Adrenal gland (tissue), 5 donors: ENCODE measurements at regions not wholly inside any gene's neighbourhood (a gene's known extent, or its start where the extent isn't known, plus 50 kb on each side); places are given as distances from the start of the nearest gene placed in this dataset.

Experiments used
- POLR2A ChIP-seq, 2 donors: fragments of 450-650 bp; IDR thresholded peaks; one replicate each; pipeline ENCODE4 v1.6.1; 2017; ENCODE audit warnings: antibody characterized with exemption in 2 of 2, mild to moderate bottlenecking in 2 of 2, moderate library complexity in 1 of 2
- TF ChIP-seq, protein P1 (sequence below), 6 experiments: fragments of 450-650 bp in 4 of 6; fragments of 200-600 bp in 2 of 6; sonication (generic) in 1 of 6; IDR thresholded peaks; 1 replicate in 5 of 6; 2 replicates in 1 of 6; pipeline versions ENCODE4 v1.5.1 to v1.8.0; 2016 to 2021; ENCODE audit warnings: antibody characterized with exemption in 6 of 6, mild to moderate bottlenecking in 2 of 6, moderate library complexity in 1 of 6
- donor health status: DM: no; HTN: no; CAD: no.

DNA sequence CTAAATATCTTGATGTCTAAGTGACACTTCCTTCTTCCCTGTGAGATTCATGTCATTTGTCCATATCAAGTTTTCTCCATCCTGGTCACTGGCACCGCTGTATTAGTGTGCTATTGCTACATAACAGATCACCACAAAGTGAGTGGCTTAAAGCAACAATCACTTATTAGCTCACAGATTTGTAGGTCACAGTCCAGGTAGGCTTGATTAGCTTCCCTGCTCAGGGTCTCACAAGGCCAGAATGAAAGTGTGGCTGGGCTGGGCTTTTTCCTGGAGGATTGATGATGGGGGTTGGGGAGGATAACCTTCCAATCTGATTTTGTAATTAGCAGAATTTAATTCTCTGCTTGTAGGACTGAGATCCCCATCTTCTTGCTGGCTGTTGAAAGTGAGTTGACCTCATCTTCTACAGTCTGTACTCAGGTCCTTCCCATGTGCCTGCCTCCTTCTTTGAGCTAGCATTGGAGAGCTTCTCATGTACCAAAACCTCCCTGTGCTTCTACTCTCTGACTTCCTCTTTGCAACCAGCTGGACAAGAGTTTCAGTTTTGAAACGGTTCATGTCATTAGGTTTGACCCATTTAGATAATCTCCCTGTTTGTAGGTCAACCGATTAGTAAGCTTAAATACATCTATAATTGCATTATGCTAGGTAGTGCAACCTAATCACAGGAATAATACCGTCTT lies 152.4 kb upstream of the MAN1A1 start:
- no peak for TF ChIP-seq POLR2A (IDR thresholded peaks at IDR 0.05)
- TF ChIP-seq, protein P1, sequence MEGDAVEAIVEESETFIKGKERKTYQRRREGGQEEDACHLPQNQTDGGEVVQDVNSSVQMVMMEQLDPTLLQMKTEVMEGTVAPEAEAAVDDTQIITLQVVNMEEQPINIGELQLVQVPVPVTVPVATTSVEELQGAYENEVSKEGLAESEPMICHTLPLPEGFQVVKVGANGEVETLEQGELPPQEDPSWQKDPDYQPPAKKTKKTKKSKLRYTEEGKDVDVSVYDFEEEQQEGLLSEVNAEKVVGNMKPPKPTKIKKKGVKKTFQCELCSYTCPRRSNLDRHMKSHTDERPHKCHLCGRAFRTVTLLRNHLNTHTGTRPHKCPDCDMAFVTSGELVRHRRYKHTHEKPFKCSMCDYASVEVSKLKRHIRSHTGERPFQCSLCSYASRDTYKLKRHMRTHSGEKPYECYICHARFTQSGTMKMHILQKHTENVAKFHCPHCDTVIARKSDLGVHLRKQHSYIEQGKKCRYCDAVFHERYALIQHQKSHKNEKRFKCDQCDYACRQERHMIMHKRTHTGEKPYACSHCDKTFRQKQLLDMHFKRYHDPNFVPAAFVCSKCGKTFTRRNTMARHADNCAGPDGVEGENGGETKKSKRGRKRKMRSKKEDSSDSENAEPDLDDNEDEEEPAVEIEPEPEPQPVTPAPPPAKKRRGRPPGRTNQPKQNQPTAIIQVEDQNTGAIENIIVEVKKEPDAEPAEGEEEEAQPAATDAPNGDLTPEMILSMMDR (IDR thresholded peaks at IDR 0.05): no peak
